GM12878 (cell line): ENCODE measurements at regions not wholly inside any gene's neighbourhood (a gene's known extent, or its start where the extent isn't known, plus 50 kb on each side); places are given as distances from the start of the nearest gene placed in this dataset.

ENCODE experiments used
- BMI1 ChIP-seq: fragments of 450-650 bp; IDR thresholded peaks from 2 replicates; pipeline ENCODE4 v1.6.1; 2016; ENCODE audit warnings: mild to moderate bottlenecking, moderate library complexity, borderline replicate concordance
- CBX5 ChIP-seq: sonication (generic); IDR thresholded peaks from 2 replicates; pipeline ENCODE4 v1.6.1; 2016; ENCODE audit warnings: low read depth, moderate library complexity, mild to moderate bottlenecking, inconsistent platforms
- CREB1 ChIP-seq: IDR thresholded peaks from 2 replicates; pipeline ENCODE4 v1.6.1; 2012; ENCODE audit warnings: low read depth, mild to moderate bottlenecking, inconsistent platforms
- HDAC2 ChIP-seq: fragments of 200-600 bp; sonication (generic); IDR thresholded peaks from 2 replicates; pipeline ENCODE4 v1.6.1; 2017
- POLR2AphosphoS5 ChIP-seq: IDR thresholded peaks from 2 replicates; pipeline ENCODE4 v1.6.1; 2011; ENCODE audit warnings: mild to moderate bottlenecking, low read length, inconsistent platforms
- SIN3A ChIP-seq: IDR thresholded peaks from 2 replicates; pipeline ENCODE4 v1.6.1; 2012; ENCODE audit warnings: low read depth, low read length, improper control_type of control experiment
- SRF ChIP-seq, 2 experiments: IDR thresholded peaks; 2 replicates each; pipeline ENCODE4 v1.6.1; 2011; ENCODE audit warnings: low read depth in 2 of 2, low read length in 2 of 2, mild to moderate bottlenecking in 1 of 2, moderate library complexity in 1 of 2
- TARDBP ChIP-seq: IDR thresholded peaks from 2 replicates; pipeline ENCODE4 v1.6.1; 2016; ENCODE audit warnings: borderline replicate concordance
- ZNF207 ChIP-seq: fragments of 450-650 bp; IDR thresholded peaks from 2 replicates; pipeline ENCODE4 v1.6.1; 2014; ENCODE audit warnings: antibody characterized with exemption, mild to moderate bottlenecking, borderline replicate concordance
- TF ChIP-seq, protein P1 (sequence below), 3 experiments: IDR thresholded peaks in 2 of 3; conservative IDR thresholded peaks in 1 of 3; 2 replicates each; pipeline ENCODE4 v1.5.1; 2011; ENCODE audit warnings: low read depth in 3 of 3, low read length in 3 of 3, mild to moderate bottlenecking in 3 of 3, control low read depth in 2 of 3, moderate library complexity in 2 of 3, inconsistent platforms in 1 of 3, mixed read lengths in 1 of 3; ENCODE audit not compliant: control insufficient read depth in 2 of 3, insufficient read depth in 1 of 3; ENCODE audit errors: extremely low read depth in 1 of 3
- TF ChIP-seq, protein P2 (sequence below): fragments of 450-650 bp; IDR thresholded peaks from 2 replicates; pipeline ENCODE4 v1.6.1; 2017; ENCODE audit warnings: mild to moderate bottlenecking, moderate library complexity
- TF ChIP-seq, protein P3 (sequence below): IDR thresholded peaks from 2 replicates; pipeline ENCODE4 v1.6.1; 2011; ENCODE audit warnings: low read depth, low read length, improper control_type of control experiment, borderline replicate concordance
- TF ChIP-seq, protein P4 (sequence below): fragments of 450-650 bp; formaldehyde crosslinking; IDR thresholded peaks from 2 replicates; pipeline ENCODE4 v1.5.0; 2022; ENCODE audit warnings: mild to moderate bottlenecking, missing genetic modification characterization

DNA sequence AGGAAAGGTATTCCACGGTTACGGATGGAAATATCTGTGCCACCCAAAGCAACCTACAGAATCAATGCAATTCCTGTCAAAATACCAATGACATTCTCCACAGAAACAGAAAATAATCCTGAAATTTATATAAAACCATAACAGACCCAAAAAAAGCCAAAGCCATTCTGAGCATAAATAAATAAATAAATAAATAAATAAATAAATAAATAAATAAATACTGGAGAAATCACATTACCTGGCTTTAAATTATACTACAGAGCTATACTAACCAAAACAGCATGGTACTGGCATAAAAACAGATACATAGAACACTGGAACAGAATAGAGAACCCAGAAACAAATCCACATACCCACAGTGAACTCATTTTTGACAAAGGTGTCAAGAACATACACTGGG is 191.9 kb upstream of the DUSP10 start:
- TF ChIP-seq, protein P1, sequence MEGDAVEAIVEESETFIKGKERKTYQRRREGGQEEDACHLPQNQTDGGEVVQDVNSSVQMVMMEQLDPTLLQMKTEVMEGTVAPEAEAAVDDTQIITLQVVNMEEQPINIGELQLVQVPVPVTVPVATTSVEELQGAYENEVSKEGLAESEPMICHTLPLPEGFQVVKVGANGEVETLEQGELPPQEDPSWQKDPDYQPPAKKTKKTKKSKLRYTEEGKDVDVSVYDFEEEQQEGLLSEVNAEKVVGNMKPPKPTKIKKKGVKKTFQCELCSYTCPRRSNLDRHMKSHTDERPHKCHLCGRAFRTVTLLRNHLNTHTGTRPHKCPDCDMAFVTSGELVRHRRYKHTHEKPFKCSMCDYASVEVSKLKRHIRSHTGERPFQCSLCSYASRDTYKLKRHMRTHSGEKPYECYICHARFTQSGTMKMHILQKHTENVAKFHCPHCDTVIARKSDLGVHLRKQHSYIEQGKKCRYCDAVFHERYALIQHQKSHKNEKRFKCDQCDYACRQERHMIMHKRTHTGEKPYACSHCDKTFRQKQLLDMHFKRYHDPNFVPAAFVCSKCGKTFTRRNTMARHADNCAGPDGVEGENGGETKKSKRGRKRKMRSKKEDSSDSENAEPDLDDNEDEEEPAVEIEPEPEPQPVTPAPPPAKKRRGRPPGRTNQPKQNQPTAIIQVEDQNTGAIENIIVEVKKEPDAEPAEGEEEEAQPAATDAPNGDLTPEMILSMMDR (IDR thresholded peaks at IDR 0.05 in 2 of 3, conservative IDR thresholded peaks at IDR 0.05 in 1 of 3; ENCODE audit: control insufficient read depth in 2 of 3, extremely low read depth in 1 of 3, insufficient read depth in 1 of 3, low read depth in 3 of 3, low read length in 3 of 3) = no peak
- TF ChIP-seq CREB1 (no peak), HDAC2 (no peak), BMI1 (no peak), POLR2AphosphoS5 (no peak), TARDBP (no peak), CBX5 (no peak), SRF (IDR thresholded peaks at IDR 0.05; ENCODE audit: low read depth in 2 of 2, low read length in 2 of 2) (no peak), ZNF207 (no peak), SIN3A (no peak)
- TF ChIP-seq, protein P2, sequence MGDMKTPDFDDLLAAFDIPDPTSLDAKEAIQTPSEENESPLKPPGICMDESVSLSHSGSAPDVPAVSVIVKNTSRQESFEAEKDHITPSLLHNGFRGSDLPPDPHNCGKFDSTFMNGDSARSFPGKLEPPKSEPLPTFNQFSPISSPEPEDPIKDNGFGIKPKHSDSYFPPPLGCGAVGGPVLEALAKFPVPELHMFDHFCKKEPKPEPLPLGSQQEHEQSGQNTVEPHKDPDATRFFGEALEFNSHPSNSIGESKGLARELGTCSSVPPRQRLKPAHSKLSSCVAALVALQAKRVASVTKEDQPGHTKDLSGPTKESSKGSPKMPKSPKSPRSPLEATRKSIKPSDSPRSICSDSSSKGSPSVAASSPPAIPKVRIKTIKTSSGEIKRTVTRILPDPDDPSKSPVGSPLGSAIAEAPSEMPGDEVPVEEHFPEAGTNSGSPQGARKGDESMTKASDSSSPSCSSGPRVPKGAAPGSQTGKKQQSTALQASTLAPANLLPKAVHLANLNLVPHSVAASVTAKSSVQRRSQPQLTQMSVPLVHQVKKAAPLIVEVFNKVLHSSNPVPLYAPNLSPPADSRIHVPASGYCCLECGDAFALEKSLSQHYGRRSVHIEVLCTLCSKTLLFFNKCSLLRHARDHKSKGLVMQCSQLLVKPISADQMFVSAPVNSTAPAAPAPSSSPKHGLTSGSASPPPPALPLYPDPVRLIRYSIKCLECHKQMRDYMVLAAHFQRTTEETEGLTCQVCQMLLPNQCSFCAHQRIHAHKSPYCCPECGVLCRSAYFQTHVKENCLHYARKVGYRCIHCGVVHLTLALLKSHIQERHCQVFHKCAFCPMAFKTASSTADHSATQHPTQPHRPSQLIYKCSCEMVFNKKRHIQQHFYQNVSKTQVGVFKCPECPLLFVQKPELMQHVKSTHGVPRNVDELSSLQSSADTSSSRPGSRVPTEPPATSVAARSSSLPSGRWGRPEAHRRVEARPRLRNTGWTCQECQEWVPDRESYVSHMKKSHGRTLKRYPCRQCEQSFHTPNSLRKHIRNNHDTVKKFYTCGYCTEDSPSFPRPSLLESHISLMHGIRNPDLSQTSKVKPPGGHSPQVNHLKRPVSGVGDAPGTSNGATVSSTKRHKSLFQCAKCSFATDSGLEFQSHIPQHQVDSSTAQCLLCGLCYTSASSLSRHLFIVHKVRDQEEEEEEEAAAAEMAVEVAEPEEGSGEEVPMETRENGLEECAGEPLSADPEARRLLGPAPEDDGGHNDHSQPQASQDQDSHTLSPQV = no peak
- TF ChIP-seq, protein P3, sequence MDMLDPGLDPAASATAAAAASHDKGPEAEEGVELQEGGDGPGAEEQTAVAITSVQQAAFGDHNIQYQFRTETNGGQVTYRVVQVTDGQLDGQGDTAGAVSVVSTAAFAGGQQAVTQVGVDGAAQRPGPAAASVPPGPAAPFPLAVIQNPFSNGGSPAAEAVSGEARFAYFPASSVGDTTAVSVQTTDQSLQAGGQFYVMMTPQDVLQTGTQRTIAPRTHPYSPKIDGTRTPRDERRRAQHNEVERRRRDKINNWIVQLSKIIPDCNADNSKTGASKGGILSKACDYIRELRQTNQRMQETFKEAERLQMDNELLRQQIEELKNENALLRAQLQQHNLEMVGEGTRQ = no peak
- TF ChIP-seq, protein P4, sequence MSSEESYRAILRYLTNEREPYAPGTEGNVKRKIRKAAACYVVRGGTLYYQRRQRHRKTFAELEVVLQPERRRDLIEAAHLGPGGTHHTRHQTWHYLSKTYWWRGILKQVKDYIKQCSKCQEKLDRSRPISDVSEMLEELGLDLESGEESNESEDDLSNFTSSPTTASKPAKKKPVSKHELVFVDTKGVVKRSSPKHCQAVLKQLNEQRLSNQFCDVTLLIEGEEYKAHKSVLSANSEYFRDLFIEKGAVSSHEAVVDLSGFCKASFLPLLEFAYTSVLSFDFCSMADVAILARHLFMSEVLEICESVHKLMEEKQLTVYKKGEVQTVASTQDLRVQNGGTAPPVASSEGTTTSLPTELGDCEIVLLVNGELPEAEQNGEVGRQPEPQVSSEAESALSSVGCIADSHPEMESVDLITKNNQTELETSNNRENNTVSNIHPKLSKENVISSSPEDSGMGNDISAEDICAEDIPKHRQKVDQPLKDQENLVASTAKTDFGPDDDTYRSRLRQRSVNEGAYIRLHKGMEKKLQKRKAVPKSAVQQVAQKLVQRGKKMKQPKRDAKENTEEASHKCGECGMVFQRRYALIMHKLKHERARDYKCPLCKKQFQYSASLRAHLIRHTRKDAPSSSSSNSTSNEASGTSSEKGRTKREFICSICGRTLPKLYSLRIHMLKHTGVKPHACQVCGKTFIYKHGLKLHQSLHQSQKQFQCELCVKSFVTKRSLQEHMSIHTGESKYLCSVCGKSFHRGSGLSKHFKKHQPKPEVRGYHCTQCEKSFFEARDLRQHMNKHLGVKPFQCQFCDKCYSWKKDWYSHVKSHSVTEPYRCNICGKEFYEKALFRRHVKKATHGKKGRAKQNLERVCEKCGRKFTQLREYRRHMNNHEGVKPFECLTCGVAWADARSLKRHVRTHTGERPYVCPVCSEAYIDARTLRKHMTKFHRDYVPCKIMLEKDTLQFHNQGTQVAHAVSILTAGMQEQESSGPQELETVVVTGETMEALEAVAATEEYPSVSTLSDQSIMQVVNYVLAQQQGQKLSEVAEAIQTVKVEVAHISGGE = no peak
